HG02759 (cell line): ENCODE measurements at regions not wholly inside any gene's neighbourhood (a gene's known extent, or its start where the extent isn't known, plus 50 kb on each side); places are given as distances from the start of the nearest gene placed in this dataset.

Source experiments
- ATAC-seq: cut with Tn5 transposase; IDR thresholded peaks from one replicate; pipeline ENCODE4 v1.9.1; 2021; ENCODE audit warnings: mild to moderate bottlenecking, moderate library complexity; ENCODE audit not compliant: unreplicated experiment

DNA sequence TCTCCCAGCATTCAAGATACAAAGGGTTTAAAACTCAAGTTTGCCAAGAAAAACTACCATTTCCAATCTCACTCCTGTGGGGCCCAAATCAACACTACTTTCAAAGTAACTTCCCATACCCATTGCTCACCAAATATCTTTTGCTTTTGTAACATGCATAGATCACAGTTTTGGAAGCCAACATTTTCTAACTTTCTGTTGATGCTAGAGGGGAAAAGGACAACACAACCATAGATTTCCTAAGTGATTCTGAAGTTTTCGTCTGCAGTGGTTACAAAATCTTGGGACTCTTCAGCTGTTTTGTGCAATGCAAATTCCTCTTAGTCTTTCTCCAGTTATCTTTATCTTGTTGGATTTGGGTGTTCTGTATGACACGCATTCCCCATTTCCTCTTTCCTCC, 94.1 kb upstream of the PAPPA start:
- ATAC-seq, result no peak

DNA sequence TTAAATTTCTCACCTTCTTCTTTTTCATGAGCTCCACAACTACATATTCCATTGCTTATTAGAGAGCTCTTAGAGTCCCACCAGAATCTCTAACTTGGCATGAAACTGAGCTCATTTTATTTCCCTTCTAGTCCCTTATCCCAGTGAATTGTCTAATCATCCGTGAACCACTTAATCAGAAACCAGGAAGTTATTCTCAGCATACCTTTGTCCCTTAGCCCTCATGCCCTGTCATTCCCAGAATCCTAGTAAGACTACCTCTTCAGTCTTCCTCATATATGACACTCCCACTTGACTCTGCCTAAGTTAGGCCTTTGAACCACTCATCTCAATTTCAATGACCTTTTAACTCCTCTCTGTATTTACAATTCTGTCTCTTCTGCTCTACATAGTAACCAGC, 93.0 kb upstream of the PAPPA start:
- no peak for ATAC-seq

DNA sequence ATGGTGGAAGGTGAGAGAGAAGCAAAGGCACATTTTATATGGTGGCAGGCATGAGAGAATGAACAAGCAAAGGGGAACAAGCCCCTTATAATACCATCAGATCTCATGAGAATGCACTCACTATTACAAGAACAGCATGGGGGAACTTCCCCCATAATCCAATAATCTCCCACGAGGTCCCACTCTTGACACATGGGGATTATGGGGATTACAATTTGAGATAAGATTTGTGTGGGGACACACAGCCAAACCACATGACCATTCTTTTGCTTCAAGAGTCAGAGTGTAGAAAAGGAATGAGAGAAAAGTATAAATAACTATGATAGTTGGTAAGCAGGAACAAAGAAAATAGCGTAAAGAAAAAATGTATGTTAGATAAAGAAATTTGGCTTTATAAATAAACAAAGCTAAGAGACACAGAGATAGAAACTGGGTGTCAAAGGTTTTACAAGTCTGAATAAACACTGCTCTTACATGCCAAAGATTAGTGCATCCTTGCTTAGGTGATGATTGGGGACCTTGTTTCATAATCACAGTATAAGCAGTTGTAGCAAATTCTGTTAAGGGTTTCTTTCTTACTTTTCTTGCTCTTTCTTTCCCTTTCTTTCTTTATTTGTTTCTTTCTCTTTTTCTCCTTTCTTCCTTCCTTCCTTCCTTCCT, 91.9 kb upstream of the PAPPA start:
- ATAC-seq, result no peak

DNA sequence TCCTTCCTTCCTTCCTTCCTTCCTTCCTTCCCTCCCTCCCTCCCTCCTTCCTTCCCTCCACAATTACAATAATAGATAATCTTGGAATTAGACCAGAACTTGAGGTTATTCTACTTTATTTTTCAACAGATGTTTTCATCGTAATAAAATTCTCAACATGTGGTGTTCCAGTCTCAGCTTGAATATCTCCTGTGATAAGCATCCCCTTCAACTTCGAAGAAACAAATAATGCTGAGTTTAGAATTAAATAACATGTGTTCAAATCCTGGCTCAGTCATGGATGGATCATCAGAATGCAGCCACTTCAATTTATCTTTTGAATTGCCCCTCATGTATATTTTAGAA, 91.4 kb upstream of the PAPPA start:
- no peak for ATAC-seq

DNA sequence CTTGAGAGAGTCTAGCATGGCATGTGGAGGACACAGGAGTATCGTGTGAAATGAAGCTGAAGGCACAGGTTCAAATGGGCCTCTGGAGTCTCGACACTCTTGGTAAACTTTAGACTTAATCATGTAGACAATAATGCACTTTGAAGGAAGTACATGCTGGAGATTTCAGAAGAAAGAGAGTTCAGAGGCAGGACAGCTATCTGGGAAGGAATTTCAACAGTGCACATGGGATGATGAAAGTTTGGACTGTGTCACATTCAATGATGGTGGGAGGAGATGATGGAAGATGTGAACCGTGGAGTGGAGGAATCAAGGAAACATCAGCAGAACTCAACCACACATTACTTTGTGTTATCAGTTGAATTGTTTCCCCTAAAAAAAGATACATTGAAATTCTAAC, 88.6 kb upstream of the PAPPA start:
- no peak for ATAC-seq

DNA sequence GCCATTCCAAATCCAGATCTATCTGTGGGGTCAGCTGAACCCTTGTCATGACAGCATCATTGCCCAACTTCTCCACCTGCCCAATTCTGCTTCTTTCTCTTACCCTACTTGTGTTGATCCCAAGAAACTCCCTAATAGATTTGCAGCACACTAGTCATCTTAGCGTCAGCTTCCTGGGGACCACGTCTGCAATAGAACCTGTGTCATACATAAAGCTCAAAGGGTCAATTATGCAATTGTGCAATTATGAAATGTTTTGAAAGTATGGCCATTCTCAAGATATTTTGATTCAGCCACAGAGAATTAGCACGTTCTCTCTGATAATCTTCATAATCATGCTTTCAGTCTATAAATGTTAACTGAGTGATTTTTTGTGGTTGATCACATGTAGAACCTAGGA, 87.4 kb upstream of the PAPPA start:
- ATAC-seq, result no peak

DNA sequence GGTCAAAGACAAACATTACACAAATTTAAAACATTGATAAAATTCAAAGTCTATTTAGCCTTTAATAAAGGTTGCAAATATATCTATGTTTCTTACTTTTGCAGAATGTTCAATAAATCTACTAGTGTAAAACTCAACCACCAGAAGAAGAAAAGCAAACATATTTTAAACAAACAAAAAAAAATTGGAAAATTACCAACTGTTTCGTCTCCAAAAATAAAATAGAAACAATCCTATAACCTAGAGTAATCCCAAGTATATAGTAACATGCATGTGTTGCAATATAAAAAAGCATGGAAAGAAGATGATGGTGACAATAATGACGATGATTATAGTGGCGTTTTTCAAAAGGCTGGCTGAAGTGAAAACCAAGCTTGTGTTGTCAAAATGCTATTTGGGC, 86.0 kb upstream of the PAPPA start:
- no peak for ATAC-seq

DNA sequence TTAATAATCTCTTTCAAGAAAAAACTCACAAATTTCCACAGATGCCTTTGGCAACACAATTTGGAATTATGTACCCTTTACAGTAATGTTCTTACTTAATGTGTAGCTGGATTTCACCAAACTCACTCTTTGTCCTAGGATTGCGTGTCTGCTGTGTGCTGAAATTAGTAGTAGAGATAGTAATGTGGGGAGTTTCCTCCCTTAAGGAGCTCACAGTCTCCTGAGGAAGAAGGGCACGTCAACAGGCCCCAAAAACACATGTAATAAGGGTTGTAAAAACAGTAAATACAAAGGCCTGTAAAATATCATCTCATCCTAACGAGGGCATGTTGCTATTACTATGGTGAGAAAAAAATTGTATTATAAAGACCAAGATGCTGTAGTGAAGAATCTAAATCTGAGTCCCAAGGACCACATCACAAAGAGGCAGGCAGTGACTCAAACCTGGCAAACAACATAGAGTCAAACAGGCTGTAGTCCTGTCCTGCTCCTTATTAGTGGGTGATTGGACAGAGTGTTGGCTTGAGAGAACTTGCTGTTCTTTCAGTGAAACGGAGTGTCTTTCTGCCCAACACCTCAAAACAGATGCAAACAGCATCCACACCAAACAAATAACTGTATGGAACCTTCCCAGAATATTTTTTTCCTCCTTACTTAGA, 83.2 kb upstream of the PAPPA start:
- no peak for ATAC-seq

DNA sequence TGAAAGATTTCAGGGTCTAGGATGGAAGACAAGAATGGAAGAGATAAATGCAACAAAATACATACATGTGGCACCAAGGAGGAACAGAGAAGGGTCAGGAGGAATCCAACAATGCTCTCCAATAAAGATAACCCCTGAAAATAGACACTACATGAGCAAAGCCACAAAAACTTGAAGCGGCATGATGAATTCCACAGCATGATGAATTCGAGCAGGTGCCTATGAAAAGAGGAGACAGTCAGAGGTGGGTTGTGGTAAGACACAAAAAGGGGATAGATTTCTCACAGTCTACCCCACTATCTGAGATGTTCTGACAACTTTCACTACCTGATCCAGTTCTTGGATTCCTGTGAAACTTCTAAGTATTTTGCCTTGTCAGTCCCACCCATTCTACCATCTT, 81.5 kb upstream of the PAPPA start:
- no peak for ATAC-seq

DNA sequence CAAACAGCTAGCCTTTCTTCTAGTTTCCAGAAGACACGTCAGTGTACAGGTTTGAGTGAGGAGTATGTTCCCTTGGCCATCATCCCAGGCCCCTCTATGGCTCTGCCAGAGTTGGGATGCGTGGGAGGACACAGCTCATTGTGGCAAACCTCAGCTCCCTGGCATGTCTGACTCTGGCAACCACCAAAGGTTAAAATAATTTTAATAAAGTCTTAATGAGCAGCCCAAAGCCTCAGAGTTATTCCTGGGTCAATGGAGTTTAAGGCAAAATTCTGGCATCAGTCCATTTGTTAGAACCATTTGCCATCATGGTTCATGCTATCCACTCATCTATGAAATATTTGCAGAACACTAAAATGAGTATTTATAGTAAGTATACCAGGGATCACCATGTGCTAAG, 79.8 kb upstream of the PAPPA start:
- no peak for ATAC-seq

DNA sequence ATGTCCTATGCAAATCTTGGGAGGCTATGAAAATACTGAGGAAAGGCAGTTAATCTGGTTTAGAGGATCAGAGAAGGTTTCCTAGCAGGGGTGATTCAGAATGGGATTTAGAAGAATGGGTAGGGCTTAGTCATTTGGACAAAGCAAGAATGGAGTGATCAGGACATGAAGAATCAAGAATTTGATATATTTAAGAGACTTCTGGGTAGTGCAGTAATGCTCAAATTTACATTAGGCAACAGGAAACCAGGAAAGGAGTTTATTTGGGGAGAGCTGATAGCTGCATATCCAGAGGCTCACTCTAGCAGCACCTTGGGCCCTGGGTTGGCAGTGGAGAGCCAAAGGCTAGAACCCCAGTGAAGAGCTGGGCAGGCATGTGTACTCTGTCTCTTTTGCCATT, 78.9 kb upstream of the PAPPA start:
- ATAC-seq, result no peak

DNA sequence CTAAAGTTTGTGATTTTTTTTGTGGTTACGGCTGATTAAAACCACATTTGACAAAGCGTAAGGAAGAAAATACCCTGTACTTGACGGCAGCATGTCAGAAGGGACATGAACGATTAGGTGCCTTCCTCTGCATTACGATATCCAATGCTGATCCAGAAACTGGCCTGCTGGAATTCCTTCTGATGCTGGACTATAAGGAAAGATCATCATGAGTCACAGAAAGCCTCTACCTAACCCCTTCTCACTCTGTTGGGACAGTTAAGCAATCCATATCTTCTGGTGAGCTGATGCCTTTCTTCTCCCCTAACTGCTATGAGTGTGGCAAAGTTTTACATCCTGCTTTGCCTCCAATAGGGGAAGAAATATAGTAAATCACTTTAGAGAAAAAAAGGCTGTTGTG, 78.4 kb upstream of the PAPPA start:
- no peak for ATAC-seq

DNA sequence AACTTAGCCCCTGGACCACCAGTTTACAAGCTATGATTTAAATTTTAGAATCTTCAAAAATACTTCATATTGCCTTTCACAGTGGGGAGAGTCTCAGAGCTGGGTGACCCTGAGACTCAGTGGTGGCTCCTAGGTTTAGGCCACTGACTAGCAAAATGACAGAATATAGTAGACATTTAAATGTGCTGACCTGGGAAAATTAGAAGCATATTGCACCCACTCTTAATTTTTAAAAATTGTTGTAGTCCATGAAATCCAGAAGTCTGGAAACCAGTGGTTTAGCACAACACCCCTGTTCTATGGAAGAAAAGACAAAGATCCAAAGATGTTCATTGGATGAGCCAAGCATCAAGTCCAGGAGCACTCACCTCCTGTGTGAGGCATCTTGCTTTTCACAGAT, 75.0 kb upstream of the PAPPA start:
- ATAC-seq, result no peak

DNA sequence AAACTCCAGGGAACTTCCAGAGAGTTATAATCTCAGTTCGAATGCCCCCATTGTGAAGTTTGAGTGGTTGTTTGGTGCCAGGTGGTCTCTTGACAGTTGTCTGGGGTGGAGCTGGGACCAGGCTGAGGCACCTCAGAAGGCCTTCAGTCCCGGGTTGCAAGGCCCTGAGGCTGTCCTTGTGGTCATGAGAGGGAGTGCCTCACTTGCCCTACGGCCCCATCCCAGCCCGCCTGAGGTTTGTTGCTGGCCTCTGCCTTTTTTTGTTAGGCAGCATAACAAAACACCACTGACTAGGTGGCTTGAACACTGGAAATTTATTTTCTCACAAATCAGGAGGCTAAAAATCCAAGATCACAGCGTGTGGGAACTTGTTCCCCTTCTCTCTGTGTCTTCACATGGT, 73.0 kb upstream of the PAPPA start:
- ATAC-seq, result no peak

DNA sequence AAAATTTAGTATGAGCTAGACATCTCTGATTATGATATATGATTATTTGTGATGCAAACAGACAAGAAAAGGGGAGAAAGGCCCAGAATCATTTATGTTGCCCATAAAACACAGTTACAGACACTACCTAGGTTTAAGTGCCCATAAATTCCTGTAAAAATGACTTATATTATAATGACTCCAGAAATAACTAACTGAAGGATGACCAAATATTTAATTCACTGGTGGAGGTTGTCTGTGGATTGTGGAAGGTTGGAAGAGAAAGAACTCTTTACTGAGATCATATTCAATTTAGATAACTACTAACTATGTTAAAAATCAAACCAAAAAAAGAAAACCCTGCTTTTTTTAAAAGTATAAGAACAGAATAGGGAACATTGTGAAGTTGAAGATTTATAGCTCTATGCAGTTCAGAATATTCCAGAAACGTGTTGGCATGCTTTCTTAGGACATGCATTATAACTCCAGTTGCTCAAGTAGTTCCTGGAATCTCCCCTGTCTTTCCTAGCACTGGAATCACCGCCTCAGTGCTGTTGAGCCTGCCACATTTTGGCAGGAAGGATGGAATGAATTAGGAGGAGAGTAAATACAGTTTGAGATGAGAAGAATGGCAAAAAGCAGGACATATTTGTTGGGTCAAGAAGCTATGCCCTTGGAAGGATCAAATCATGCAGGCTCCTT, 72.0 kb upstream of the PAPPA start:
- no peak for ATAC-seq

DNA sequence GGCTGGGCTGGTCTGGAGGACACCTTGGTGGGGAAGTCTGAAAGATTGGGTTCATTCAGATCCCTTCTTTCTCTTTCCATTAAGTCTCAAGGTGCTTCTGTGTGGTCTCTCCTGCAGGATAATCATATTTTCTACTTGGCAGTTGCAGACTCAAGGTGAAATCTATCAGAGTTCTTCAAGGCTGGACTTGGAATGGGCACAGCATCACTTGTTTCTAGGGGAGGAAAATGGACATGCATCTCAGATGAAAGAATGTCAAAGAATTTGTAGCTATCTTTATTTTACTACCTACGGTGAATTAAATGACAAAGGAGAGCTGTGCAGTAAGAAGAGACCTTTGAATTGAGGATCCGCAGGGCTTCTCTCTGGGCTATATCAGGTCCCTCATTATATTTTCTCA, 69.8 kb upstream of the PAPPA start:
- ATAC-seq, result no peak

DNA sequence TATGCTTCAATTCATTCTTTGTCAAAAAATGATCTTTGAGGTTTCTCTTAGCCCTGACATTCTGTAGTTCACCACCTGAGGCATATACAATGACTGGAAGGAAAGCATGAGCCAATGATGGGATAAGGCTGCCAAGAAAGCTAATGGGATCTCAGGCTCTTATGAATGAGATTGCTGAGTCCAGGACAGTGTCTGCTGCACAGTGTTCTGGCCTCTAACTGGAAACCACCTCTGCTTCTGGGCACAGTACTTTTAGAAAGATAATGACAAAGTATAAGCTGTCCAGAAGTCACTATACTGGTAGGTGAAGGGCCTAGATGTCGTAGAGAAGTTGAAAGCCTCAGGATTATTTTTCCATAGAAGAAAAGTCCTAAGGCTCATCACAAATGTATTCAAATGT, 69.1 kb upstream of the PAPPA start:
- no peak for ATAC-seq

DNA sequence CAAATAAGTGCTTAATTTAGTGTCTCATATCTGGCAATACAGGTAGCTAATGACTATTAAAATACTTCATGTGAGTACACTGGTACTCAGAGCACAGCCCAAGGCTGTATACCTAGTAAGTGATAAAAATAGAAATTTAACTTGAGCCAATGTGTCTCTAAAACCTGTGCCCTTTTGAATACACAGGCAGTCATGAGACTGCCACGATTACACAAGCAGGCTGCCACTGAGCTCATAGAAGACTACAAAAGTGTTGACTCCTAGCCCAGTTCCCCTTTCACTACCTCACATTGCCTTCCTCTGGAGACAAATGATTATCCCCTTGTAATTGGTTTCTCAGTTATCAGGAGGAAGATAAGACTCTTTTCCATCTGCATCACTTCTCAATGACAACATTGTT, 66.3 kb upstream of the PAPPA start:
- no peak for ATAC-seq

DNA sequence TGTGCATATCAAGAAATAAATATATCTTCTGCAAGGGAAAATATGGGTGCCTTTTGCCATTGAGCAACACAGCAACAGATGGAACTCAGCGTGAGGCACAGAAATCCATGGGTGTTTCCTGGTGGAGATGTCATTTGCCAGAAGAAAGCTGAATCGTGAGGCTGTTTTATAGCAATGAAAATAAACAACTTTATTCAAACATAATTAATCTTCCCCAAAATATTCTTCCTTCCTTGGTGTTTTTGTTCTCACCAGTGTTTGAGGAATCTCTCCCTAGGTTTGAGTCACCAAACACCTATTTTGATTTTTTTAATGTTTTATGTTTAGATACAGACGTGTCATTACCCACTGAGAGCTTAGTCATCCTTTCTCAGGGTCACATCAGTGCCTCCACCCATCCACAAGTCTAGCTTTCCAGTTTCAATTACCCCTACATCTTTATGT, 65.8 kb upstream of the PAPPA start:
- ATAC-seq, result no peak

DNA sequence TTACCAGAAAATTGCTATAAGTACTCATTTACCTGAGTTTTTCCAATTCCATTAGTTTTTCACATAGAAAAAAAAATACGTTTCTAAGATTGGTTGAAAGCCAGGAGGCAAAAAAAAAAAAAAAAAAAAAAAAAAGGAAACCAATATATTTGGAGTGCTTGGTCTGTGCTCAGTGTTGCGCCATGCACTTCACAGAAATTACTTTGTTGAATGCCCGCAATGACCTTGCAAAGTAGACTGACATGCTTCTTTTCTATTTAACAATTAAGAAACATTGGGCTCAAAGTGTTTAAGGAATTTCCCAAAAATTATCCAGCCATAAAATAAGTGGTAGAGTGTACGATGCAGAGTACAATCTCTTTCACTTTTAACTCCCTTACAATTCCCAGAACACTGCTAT, 65.2 kb upstream of the PAPPA start:
- no peak for ATAC-seq

DNA sequence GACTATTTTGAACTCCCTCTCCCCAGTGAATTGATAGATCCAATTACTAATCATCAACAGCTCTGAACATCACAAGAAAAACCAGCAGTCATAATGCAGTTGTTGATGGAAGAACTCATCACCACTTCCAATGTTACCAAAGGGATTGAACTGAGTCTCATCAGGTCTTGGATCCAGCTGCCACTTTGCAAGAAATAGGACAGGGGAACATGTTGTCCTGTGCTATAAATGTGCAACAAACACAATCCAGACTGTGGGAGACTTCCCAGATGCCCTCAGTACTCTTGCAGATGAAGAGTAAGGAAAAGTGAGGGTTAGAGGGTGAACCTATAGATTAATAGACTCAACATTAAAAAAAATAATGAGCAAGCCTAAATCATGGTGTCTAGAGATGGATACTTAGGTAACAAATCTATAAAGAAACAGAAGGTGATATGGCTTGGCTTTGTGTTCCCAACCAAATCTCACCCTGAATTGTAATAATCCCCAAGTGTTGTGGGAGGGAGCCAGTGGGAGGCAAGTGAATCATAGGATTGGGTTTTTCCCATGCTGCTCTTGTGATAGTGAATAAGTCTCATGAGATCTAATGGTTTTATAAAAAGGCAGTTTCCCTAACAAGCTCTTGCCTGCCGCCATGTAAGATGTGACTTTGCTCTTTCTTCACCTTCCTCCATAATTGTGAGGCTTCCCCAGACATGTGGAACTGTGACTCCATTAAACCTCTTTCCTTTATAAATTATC, 63.4 kb upstream of the PAPPA start:
- no peak for ATAC-seq

DNA sequence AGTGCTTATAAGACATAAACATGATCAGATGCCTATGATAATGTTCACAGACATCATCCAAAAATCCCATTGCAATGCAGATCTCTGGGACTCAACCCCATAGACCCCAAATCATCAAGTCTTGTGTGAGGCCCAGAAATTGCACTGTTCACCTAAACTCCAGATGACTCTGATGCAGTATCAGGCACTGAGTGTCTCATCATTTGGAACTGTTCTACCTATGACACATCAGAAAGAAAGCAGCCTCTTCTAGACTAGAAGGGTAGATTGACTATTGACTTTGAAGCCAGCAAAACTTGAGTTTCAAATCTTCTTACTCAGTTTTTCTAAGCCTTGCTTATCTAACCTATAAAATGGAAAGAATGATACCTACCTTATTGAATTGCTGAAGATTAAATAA, 58.7 kb upstream of the PAPPA start:
- no peak for ATAC-seq
